Esophagus squamous epithelium (tissue), 5 donors: ENCODE measurements at regions not wholly inside any gene's neighbourhood (a gene's known extent, or its start where the extent isn't known, plus 50 kb on each side); places are given as distances from the start of the nearest gene placed in this dataset.
"Not testable (repeated sequence)": the region's sequence is repeated elsewhere in the genome, so short reads cannot be mapped to it uniquely, and the experiment has no call there.

ENCODE experiments used
- DNase-seq: peaks from one replicate; lab custom pipeline; 2025; lab: John Stamatoyannopoulos, UW
- H3K27ac ChIP-seq, 4 donors: fragments of 200-600 bp; sonication (generic); one replicate each; pipeline ENCODE4 v1.5.1; 2016 to 2019; ENCODE audit warnings: mild to moderate bottlenecking in 1 of 4
- H3K27me3 ChIP-seq, 4 donors: fragments of 200-600 bp; sonication (generic); 1 replicate in 3 of 4; 2 replicates in 1 of 4; pipeline versions ENCODE4 v1.5.1 to v1.6.0; 2017 to 2021; ENCODE audit warnings: antibody characterized with exemption in 1 of 4
- H3K36me3 ChIP-seq, 3 donors: fragments of 200-600 bp; sonication (generic); one replicate each; pipeline ENCODE4 v1.5.1; 2016 to 2019
- H3K4me1 ChIP-seq, 3 donors: fragments of 200-600 bp; sonication (generic); one replicate each; pipeline ENCODE4 v1.5.1; 2017 to 2019
- H3K4me3 ChIP-seq, 4 donors: fragments of 200-600 bp; sonication (generic); 1 replicate in 3 of 4; 2 replicates in 1 of 4; pipeline ENCODE4 v1.5.1; 2016 to 2019; ENCODE audit warnings: mild to moderate bottlenecking in 2 of 4, moderate library complexity in 1 of 4
- H3K9me3 ChIP-seq, 3 donors: fragments of 200-600 bp; sonication (generic); one replicate each; pipeline ENCODE4 v1.5.1; 2016 to 2019
- POLR2A ChIP-seq, 4 donors: fragments of 450-650 bp; IDR thresholded peaks; one replicate each; pipeline ENCODE4 v1.6.1; 2017; ENCODE audit warnings: antibody characterized with exemption in 4 of 4, mild to moderate bottlenecking in 4 of 4, moderate library complexity in 3 of 4
- WGBS, 2 donors: methylation state at CpG; one replicate each; pipeline ENCODE4 v1.1.5; 2018; 5-methylcytosine and 5-hydroxymethylcytosine counted together
- intact Hi-C: fragments of 100-400 bp; cut with DNase I; formaldehyde crosslinking; loops from one replicate; pipeline ENCODE4 v1.15.0; 2022
- TF ChIP-seq, protein P1 (sequence below), 6 experiments: fragments of 450-650 bp in 4 of 6; fragments of 200-600 bp in 2 of 6; sonication (generic) in 2 of 6; IDR thresholded peaks; one replicate each; pipeline ENCODE4 v1.5.1; 2016 to 2019; ENCODE audit warnings: antibody characterized with exemption in 6 of 6, mild to moderate bottlenecking in 4 of 6, moderate library complexity in 4 of 6
- donor health status: DM: yes; HTN: yes; CAD: no.

DNA sequence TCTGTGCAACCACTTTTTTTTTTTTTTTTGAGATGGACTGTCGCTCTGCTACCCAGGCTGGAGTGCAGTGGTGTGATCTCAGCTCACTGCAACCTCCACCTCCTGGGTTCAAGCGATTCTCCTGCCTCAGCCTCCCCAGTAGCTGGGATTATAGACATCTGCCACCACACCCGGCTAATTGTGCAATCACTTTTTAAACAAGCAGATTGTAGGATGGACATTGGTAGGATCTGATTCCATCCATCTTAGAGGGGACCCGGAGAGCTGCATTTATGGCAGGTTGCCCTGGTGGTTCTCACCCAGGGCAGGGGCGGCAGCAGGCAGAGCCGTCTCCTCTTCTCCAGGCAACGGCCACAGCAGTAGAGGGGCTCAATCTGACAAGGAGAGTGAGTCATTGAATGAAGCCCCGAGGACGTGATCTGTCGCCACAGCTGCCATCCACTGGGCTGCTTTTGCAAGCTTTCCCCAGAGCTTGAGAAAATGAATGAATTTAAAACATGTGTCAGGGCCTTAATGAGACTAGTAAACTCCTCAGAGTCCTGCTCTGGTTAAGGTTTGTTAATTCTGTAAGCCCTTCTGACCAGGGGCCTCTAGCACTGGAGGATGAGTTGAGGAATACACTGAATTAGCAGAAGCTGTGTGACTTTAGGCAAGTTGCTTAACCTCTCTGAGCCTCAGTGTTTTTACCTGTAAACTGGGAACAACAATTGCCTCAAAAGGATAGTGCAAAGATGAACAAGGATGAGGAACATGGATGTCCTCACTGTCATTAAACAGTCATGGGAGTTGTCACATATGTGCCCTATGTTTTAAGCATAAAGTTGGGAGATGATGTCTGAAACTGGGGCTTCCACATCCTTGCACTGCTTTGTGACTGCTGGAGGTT, 129.1 kb downstream of the ASB7 start:
- H3K4me3 ChIP-seq = no peak overlapping the region
- intact Hi-C loops = no loop called here
- TF ChIP-seq POLR2A (IDR thresholded peaks at IDR 0.05) = no peak
- TF ChIP-seq, protein P1, sequence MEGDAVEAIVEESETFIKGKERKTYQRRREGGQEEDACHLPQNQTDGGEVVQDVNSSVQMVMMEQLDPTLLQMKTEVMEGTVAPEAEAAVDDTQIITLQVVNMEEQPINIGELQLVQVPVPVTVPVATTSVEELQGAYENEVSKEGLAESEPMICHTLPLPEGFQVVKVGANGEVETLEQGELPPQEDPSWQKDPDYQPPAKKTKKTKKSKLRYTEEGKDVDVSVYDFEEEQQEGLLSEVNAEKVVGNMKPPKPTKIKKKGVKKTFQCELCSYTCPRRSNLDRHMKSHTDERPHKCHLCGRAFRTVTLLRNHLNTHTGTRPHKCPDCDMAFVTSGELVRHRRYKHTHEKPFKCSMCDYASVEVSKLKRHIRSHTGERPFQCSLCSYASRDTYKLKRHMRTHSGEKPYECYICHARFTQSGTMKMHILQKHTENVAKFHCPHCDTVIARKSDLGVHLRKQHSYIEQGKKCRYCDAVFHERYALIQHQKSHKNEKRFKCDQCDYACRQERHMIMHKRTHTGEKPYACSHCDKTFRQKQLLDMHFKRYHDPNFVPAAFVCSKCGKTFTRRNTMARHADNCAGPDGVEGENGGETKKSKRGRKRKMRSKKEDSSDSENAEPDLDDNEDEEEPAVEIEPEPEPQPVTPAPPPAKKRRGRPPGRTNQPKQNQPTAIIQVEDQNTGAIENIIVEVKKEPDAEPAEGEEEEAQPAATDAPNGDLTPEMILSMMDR (IDR thresholded peaks at IDR 0.05) = no peak
- peaks cover 0 to 7% (median 0%) of the 10 kb centered on the region in 4 donors for H3K27me3 ChIP-seq
- WGBS, 2 donors = 64 to 77% methylated on average over 2 to 9 of the region's 10 CpGs
- H3K36me3 ChIP-seq = no peaks in the 10 kb centered on the region
- no peak overlapping the region for H3K27ac ChIP-seq
- DNase-seq = no peak
- no peaks in the 10 kb centered on the region for H3K9me3 ChIP-seq
- peaks cover 0 to 27% (median 6%) of the 10 kb centered on the region in 3 donors for H3K4me1 ChIP-seq

DNA sequence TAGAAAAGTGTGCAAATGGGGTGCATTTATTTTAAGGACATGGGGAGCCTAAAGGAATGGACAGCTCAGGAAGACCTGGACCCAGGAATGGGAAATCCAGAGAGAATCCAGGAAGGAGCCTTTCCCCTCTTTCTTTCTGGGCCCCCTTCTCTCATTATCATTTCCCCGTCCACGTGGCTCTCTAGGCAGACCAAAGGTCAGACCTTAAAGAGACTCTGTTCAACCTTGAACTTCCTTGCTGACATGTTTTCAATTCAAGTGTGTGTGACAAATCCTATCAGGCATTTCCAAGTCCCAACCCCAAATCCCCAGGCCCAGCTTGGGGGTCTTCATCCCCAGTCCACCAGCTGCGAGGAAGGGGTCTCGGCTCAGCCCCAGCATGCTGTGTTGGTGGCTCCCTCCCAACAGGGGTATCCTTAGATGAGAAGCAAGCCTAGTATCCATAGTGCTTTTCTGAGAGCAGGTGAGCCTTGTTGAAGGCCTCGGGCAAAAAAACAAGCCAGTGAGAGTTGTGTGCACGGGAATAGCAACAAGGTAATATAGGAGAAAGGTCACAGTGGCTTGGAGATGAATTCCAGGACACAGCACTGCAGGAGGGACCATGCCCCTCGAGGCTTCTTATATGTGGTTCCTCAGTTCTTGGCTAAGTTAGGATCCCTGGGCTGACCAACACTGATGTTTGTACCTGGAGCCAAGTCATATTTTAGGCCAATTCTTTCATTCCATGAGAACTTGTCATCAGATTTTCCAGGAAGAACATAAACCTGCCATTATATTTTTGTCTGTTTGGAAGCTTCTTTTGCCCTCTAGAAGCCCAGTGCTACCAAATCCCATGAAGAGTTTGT, 130.0 kb downstream of the ASB7 start:
- intact Hi-C loops = no loop called here
- TF ChIP-seq, protein P1 (IDR thresholded peaks at IDR 0.05) = no peak
- no peak for TF ChIP-seq POLR2A (IDR thresholded peaks at IDR 0.05)
- Histone ChIP-seq H3K9me3 (no peaks in the 10 kb centered on the region), H3K36me3 (no peaks in the 10 kb centered on the region), H3K4me3 (no peak overlapping the region), H3K27ac (peak overlapping the region in 1 of 4 donors; percentile 46), H3K27me3 (peaks cover 0 to 7% (median 0%) of the 10 kb centered on the region in 4 donors), H3K4me1 (peaks cover 0 to 18% (median 6%) of the 10 kb centered on the region in 3 donors)
- WGBS, 2 donors = 68 to 81% methylated on average over 5 to 7 of the region's 7 CpGs
- no peak for DNase-seq

DNA sequence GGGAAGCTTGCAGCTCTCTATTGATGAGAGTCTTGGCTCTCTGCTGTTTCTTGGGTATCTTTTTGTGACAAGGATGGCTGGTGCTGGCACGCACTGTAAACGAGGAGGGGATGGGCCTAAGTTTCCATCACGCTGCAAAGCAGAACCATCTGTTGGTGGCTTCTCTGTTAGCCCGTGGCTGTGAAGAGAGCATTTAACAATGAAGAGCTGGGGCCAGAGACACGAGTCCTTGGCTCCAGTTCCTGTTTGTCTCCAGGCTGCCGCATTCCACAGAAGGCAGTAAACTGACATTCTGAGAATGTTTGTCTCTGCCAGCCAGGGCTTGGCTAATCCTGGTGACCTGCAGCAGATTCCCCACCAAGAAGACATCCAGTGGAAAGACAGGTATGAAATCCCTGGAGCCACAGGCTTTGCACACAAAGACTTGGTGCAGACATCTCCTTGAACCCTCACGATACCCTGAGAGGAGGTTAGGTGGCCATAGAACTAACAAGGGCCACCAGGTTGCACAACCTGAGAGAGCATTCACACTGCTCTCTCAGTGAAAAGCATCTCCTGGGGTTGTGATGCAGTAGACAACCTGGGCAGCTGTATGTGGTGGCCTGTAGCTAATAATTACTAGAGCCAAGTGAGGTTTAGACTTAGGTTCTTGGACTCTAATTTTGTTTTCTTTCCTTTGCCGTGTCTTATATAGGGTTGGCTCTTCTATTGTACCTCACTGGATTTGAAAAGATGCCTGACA, 130.9 kb downstream of the ASB7 start:
- peaks cover 0 to 6% (median 0%) of the 10 kb centered on the region in 4 donors for H3K27me3 ChIP-seq
- no peaks in the 10 kb centered on the region for H3K36me3 ChIP-seq
- H3K4me1 ChIP-seq = peaks cover 0 to 14% (median 6%) of the 10 kb centered on the region in 3 donors
- TF ChIP-seq POLR2A (IDR thresholded peaks at IDR 0.05) = no peak
- TF ChIP-seq, protein P1 (IDR thresholded peaks at IDR 0.05) = no peak
- 43 to 87% methylated on average over 2 to 3 of the region's 8 CpGs for WGBS, 2 donors
- intact Hi-C loops = no loop called here
- no peak for DNase-seq
- H3K9me3 ChIP-seq = no peaks in the 10 kb centered on the region
- H3K4me3 ChIP-seq = no peak overlapping the region
- peak overlapping the region in 1 of 4 donors; percentile 46 for H3K27ac ChIP-seq

DNA sequence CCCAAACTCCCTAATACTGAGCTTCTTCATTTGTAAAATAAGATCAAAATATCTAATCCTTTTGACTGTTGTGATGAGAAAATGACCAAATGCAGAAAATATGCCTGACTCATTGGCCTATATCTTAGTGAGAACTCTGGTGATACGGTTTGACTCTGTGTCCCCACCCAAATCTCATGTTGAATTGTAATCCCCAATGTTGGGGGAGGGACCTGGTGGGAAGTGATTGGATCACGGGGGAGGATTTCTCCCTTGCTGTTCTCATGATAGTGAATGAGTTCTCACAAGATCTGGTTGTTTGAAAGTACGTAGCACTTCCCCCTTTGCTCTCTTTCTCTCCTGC, 131.4 kb downstream of the ASB7 start:
- intact Hi-C loops, H3K36me3 ChIP-seq: not testable (repeated sequence)
- peak overlapping the region in 2 of 4 donors; percentile 1 to 46 for H3K27ac ChIP-seq

DNA sequence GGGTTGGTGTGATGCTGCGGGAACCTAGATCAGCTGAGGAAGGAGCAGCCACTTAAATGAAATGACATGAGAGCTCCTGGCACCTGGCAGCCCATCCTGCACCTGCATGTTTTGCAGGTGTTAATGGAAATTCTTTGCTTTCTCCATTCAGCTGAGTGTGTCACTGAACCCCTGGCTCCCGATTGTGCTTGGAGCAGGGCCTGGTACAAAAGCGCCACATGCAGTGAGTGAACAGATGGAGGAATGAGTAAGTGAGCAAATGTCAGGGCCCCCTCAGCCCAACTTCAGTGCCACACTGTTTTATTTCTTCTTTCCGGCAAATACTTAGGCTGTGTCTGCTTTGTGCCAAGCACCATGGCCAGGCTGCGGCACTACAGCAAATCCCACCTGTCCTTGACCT, 132.2 kb downstream of the ASB7 start:
- no peak overlapping the region for H3K27ac ChIP-seq
- no peak for DNase-seq
- intact Hi-C loops = no loop called here
- H3K36me3 ChIP-seq = no peaks in the 10 kb centered on the region
- peaks cover 0 to 14% (median 6%) of the 10 kb centered on the region in 3 donors for H3K4me1 ChIP-seq
- H3K9me3 ChIP-seq = no peaks in the 10 kb centered on the region
- WGBS, 2 donors = 84 to 98% methylated on average over 5 of the region's 5 CpGs
- no peaks in the 10 kb centered on the region for H3K27me3 ChIP-seq
- TF ChIP-seq POLR2A (IDR thresholded peaks at IDR 0.05) = no peak
- TF ChIP-seq, protein P1 (IDR thresholded peaks at IDR 0.05) = no peak
- H3K4me3 ChIP-seq = no peak overlapping the region

More for the DNA sequence above, 131.4 kb downstream of the ASB7 start:
- H3K9me3 ChIP-seq, DNase-seq, H3K27me3 ChIP-seq, H3K4me3 ChIP-seq: not testable (repeated sequence)
- WGBS, 2 donors = 38 to 67% methylated on average over 2 to 3 of the region's 3 CpGs
- peaks cover 0 to 14% (median 6%) of the 10 kb centered on the region in 3 donors for H3K4me1 ChIP-seq
